ENCODE measurements at regions not wholly inside any gene's neighbourhood (a gene's known extent, or its start where the extent isn't known, plus 50 kb on each side); places are given as distances from the start of the nearest gene placed in this dataset.
"Not testable (repeated sequence)": the region's sequence is repeated elsewhere in the genome, so short reads cannot be mapped to it uniquely, and the experiment has no call there.

GRCh38 chr13:27353166-27353583, 71.2 kb upstream of the GTF3A start:
- peaks cover 27 to 48% (median 41%) of the 10 kb centered on the region in 3 donors for H3K27me3 Mint-ChIP-seq
- peak overlapping the region in 1 of 8 donors; percentile 48 for H3K4me3 Mint-ChIP-seq
- H3K36me3 Mint-ChIP-seq, result peaks cover 3 to 7% of the 10 kb centered on the region in 2 donors
- H3K27ac Mint-ChIP-seq, result no peak overlapping the region
- peak; percentile 28 to 58 for ATAC-seq (ENCODE audit: low read depth in 2 of 2)
- H3K9me3 Mint-ChIP-seq, result peaks cover 0 to 12% (median 7%) of the 10 kb centered on the region in 7 donors
- no peak for DNase-seq
- H3K4me1 Mint-ChIP-seq, result peaks cover under 1 to 8% (median 5%) of the 10 kb centered on the region in 3 donors

GRCh38 chr13:27353708-27354107, 70.7 kb upstream of the GTF3A start:
- Mint-ChIP-seq H3K4me3 (no peak overlapping the region), H3K27ac (no peak overlapping the region), H3K27me3 (peaks cover 27 to 43% (median 41%) of the 10 kb centered on the region in 3 donors), H3K36me3 (peaks cover 0 to 7% of the 10 kb centered on the region in 2 donors), H3K4me1 (peaks cover 0 to 3% (median under 1%) of the 10 kb centered on the region in 3 donors), H3K9me3 (peaks cover 0 to 12% (median 7%) of the 10 kb centered on the region in 7 donors)
- no peak for DNase-seq
- ATAC-seq (ENCODE audit: low read depth in 2 of 2), result no peak

- Mint-ChIP-seq H3K4me1 (peaks cover 0 to 10% (median 6%) of the 10 kb centered on the region in 3 donors), H3K27me3 (peaks cover 31 to 50% (median 41%) of the 10 kb centered on the region in 3 donors), H3K9me3 (peaks cover 0 to 12% (median 7%) of the 10 kb centered on the region in 7 donors), H3K36me3 (peaks cover 0 to 7% of the 10 kb centered on the region in 2 donors), H3K27ac (no peak overlapping the region), H3K4me3 (no peak overlapping the region)
- DNase-seq, result no peak
- no peak for ATAC-seq (ENCODE audit: low read depth in 2 of 2)
Measured at GRCh38 chr13:27354379-27354778, 70.0 kb upstream of the GTF3A start.

GRCh38 chr13:27355894-27356293, 68.5 kb upstream of the GTF3A start:
- peaks cover 0 to 10% (median 6%) of the 10 kb centered on the region in 3 donors for H3K4me1 Mint-ChIP-seq
- H3K27me3 Mint-ChIP-seq, result peaks cover 33 to 49% (median 44%) of the 10 kb centered on the region in 3 donors
- peaks cover 0 to 7% (median 3%) of the 10 kb centered on the region in 7 donors for H3K9me3 Mint-ChIP-seq
- DNase-seq, result no peak
- peaks cover 0 to under 1% of the 10 kb centered on the region in 2 donors for H3K36me3 Mint-ChIP-seq
- no peak overlapping the region for H3K4me3 Mint-ChIP-seq
- no peak overlapping the region for H3K27ac Mint-ChIP-seq
- ATAC-seq (ENCODE audit: low read depth in 2 of 2), result no peak

GRCh38 chr13:27358420-27358819, 66.0 kb upstream of the GTF3A start:
- no peak overlapping the region for H3K4me3 Mint-ChIP-seq
- DNase-seq (no peak), ATAC-seq (ENCODE audit: low read depth in 2 of 2) (no peak)
- no peak overlapping the region for H3K27ac Mint-ChIP-seq
- no peaks in the 10 kb centered on the region for H3K9me3 Mint-ChIP-seq
- peaks cover 31 to 61% (median 39%) of the 10 kb centered on the region in 3 donors for H3K27me3 Mint-ChIP-seq
- peaks cover 6 to 12% (median 10%) of the 10 kb centered on the region in 3 donors for H3K4me1 Mint-ChIP-seq
- H3K36me3 Mint-ChIP-seq, result no peaks in the 10 kb centered on the region

GRCh38 chr13:27359199-27359821, 65.1 kb upstream of the GTF3A start:
- H3K4me1 Mint-ChIP-seq, result peaks cover 6 to 12% (median 10%) of the 10 kb centered on the region in 3 donors
- DNase-seq, result peak; percentile 60

GRCh38 chr13:27360562-27360961, 63.9 kb upstream of the GTF3A start:
- no peak for DNase-seq
- peaks cover 31 to 55% (median 32%) of the 10 kb centered on the region in 3 donors for H3K27me3 Mint-ChIP-seq
- no peak for ATAC-seq (ENCODE audit: low read depth in 2 of 2)
- no peaks in the 10 kb centered on the region for H3K9me3 Mint-ChIP-seq
- peak overlapping the region in 2 of 8 donors; percentile 20 to 45 for H3K4me3 Mint-ChIP-seq
- no peak overlapping the region for H3K27ac Mint-ChIP-seq
- H3K36me3 Mint-ChIP-seq, result no peaks in the 10 kb centered on the region
- H3K4me1 Mint-ChIP-seq, result peaks cover 6 to 12% (median 10%) of the 10 kb centered on the region in 3 donors

More at GRCh38 chr13:27359199-27359821, 65.1 kb upstream of the GTF3A start:
- peak; percentile 60 to 62 for ATAC-seq (ENCODE audit: low read depth in 2 of 2)
- H3K27ac Mint-ChIP-seq, result no peak overlapping the region
- no peak overlapping the region for H3K4me3 Mint-ChIP-seq
- no peaks in the 10 kb centered on the region for H3K36me3 Mint-ChIP-seq
- peaks cover 31 to 57% (median 32%) of the 10 kb centered on the region in 3 donors for H3K27me3 Mint-ChIP-seq
- H3K9me3 Mint-ChIP-seq, result no peaks in the 10 kb centered on the region

GRCh38 chr13:27362064-27362751, 62.2 kb upstream of the GTF3A start:
- no peaks in the 10 kb centered on the region for H3K9me3 Mint-ChIP-seq
- ATAC-seq (ENCODE audit: low read depth in 2 of 2) (peak; percentile 90), DNase-seq (peak; percentile 73)
- no peaks in the 10 kb centered on the region for H3K36me3 Mint-ChIP-seq
- no peak overlapping the region for H3K27ac Mint-ChIP-seq
- H3K4me3 Mint-ChIP-seq, result peak overlapping the region; percentile 3 to 73 (median 58)
- peaks cover 6 to 12% (median 10%) of the 10 kb centered on the region in 3 donors for H3K4me1 Mint-ChIP-seq
- H3K27me3 Mint-ChIP-seq, result peaks cover 19 to 50% (median 29%) of the 10 kb centered on the region in 3 donors

GRCh38 chr13:27363637-27364036, 60.8 kb upstream of the GTF3A start:
- H3K27ac Mint-ChIP-seq; H3K9me3 Mint-ChIP-seq; H3K4me3 Mint-ChIP-seq; ATAC-seq (ENCODE audit: low read depth in 2 of 2); DNase-seq; H3K36me3 Mint-ChIP-seq: not testable (repeated sequence)
- Mint-ChIP-seq H3K27me3 (peaks cover 19 to 57% (median 24%) of the 10 kb centered on the region in 3 donors), H3K4me1 (peaks cover 6 to 12% (median 7%) of the 10 kb centered on the region in 3 donors)

- no peak for ATAC-seq (ENCODE audit: low read depth in 2 of 2)
- H3K27ac Mint-ChIP-seq, result peak overlapping the region in 1 of 6 donors; percentile 27
Measured at GRCh38 chr13:27367570-27367969, 56.8 kb upstream of the GTF3A start.

GRCh38 chr13:27370305-27370872, 54.0 kb upstream of the GTF3A start:
- no peak for ATAC-seq (ENCODE audit: low read depth in 2 of 2)
- Mint-ChIP-seq H3K9me3 (peaks cover 0 to 1% (median 0%) of the 10 kb centered on the region in 7 donors), H3K4me3 (no peak overlapping the region), H3K27me3 (peaks cover 37 to 62% (median 47%) of the 10 kb centered on the region in 3 donors), H3K4me1 (peaks cover 4 to 6% (median 5%) of the 10 kb centered on the region in 3 donors), H3K36me3 (no peaks in the 10 kb centered on the region), H3K27ac (no peak overlapping the region)
- no peak for DNase-seq

More at GRCh38 chr13:27367570-27367969, 56.8 kb upstream of the GTF3A start:
- peaks cover 0 to 1% (median 0%) of the 10 kb centered on the region in 7 donors for H3K9me3 Mint-ChIP-seq
- no peaks in the 10 kb centered on the region for H3K4me1 Mint-ChIP-seq
- H3K4me3 Mint-ChIP-seq, result no peak overlapping the region
- no peak for DNase-seq
- H3K36me3 Mint-ChIP-seq, result no peaks in the 10 kb centered on the region
- peaks cover 21 to 50% (median 25%) of the 10 kb centered on the region in 3 donors for H3K27me3 Mint-ChIP-seq

- H3K27ac Mint-ChIP-seq, result no peak overlapping the region
- no peak for ATAC-seq (ENCODE audit: low read depth in 2 of 2)
- H3K27me3 Mint-ChIP-seq, result peaks cover 33 to 63% (median 47%) of the 10 kb centered on the region in 3 donors
- H3K36me3 Mint-ChIP-seq, result no peaks in the 10 kb centered on the region
- no peak for DNase-seq
- H3K9me3 Mint-ChIP-seq, result peaks cover 0 to 1% (median 0%) of the 10 kb centered on the region in 7 donors
- H3K4me1 Mint-ChIP-seq, result peaks cover 9 to 11% (median 10%) of the 10 kb centered on the region in 3 donors
- H3K4me3 Mint-ChIP-seq, result peak overlapping the region in 1 of 8 donors; percentile 4
Measured at GRCh38 chr13:27371932-27372331, 52.5 kb upstream of the GTF3A start.

GRCh38 chr13:27372896-27373295, 51.5 kb upstream of the GTF3A start:
- Mint-ChIP-seq H3K27me3 (peaks cover 37 to 53% (median 39%) of the 10 kb centered on the region in 3 donors), H3K9me3 (peaks cover 0 to 1% (median 0%) of the 10 kb centered on the region in 7 donors), H3K4me3 (peak overlapping the region in 1 of 8 donors; percentile 6), H3K27ac (no peak overlapping the region), H3K36me3 (no peaks in the 10 kb centered on the region), H3K4me1 (peaks cover 9 to 11% (median 10%) of the 10 kb centered on the region in 3 donors)
- ATAC-seq (ENCODE audit: low read depth in 2 of 2) (no peak), DNase-seq (no peak)
